Adipocyte (in vitro differentiated cells): ENCODE measurements at regions not wholly inside any gene's neighbourhood (a gene's known extent, or its start where the extent isn't known, plus 50 kb on each side); places are given as distances from the start of the nearest gene placed in this dataset.

Experiments used
- DNase-seq: peaks from one replicate; pipeline ENCODE4 v3.0.0-alpha.2; 2015; ENCODE audit warnings: low read depth
- H3K27me3 ChIP-seq: replicated peaks from 2 replicates; pipeline ENCODE4 v1.7.0; 2013; ENCODE audit warnings: mild to moderate bottlenecking, low read length, moderate library complexity; ENCODE audit not compliant: control insufficient read depth, insufficient read depth
- H3K36me3 ChIP-seq: 2 replicates; pipeline ENCODE4 v1.7.0; 2013; ENCODE audit warnings: low read length, mild to moderate bottlenecking, moderate library complexity; ENCODE audit not compliant: control insufficient read depth, insufficient read depth, severe bottlenecking
- H3K4me1 ChIP-seq: 2 replicates; pipeline ENCODE4 v1.7.0; 2013; ENCODE audit warnings: mild to moderate bottlenecking, low read length, moderate library complexity; ENCODE audit not compliant: control insufficient read depth, insufficient read depth
- H3K4me3 ChIP-seq: 2 replicates; pipeline ENCODE4 v1.7.0; 2013; ENCODE audit warnings: mild to moderate bottlenecking, low read length, moderate library complexity
- H3K9ac ChIP-seq: 2 replicates; pipeline ENCODE4 v1.7.0; 2013; ENCODE audit warnings: mild to moderate bottlenecking, low read length, moderate library complexity
- H3K9me3 ChIP-seq: 2 replicates; pipeline ENCODE4 v1.7.0; 2013; ENCODE audit warnings: mild to moderate bottlenecking, low read length, moderate library complexity; ENCODE audit not compliant: control insufficient read depth

- Histone ChIP-seq H3K36me3 (no peaks in the 10 kb centered on the region), H3K27me3 (no peaks in the 10 kb centered on the region), H3K4me1 (peaks cover 13% of the 10 kb centered on the region), H3K4me3 (no peak overlapping the region), H3K9me3 (no peaks in the 10 kb centered on the region), H3K9ac (peak overlapping the region; percentile 15)
- DNase-seq: no peak
Observed at GRCh38 chr12:67442347-67442841, 173.2 kb downstream of the CAND1 start.

- Histone ChIP-seq H3K27me3 (no peaks in the 10 kb centered on the region), H3K4me1 (peaks cover 13% of the 10 kb centered on the region), H3K9me3 (no peaks in the 10 kb centered on the region), H3K36me3 (no peaks in the 10 kb centered on the region), H3K4me3 (no peak overlapping the region), H3K9ac (no peak overlapping the region)
- DNase-seq: no peak
Observed at GRCh38 chr12:67442896-67443295, 173.7 kb downstream of the CAND1 start.

- H3K9ac ChIP-seq: no peak overlapping the region
- peaks cover 13% of the 10 kb centered on the region for H3K4me1 ChIP-seq
- DNase-seq: no peak
- no peaks in the 10 kb centered on the region for H3K27me3 ChIP-seq
- no peak overlapping the region for H3K4me3 ChIP-seq
- no peaks in the 10 kb centered on the region for H3K9me3 ChIP-seq
- no peaks in the 10 kb centered on the region for H3K36me3 ChIP-seq
Observed at GRCh38 chr12:67444542-67444941, 175.4 kb downstream of the CAND1 start.

- H3K36me3 ChIP-seq: no peaks in the 10 kb centered on the region
- no peaks in the 10 kb centered on the region for H3K27me3 ChIP-seq
- no peak overlapping the region for H3K9ac ChIP-seq
- DNase-seq: no peak
- no peaks in the 10 kb centered on the region for H3K9me3 ChIP-seq
- peaks cover 7% of the 10 kb centered on the region for H3K4me1 ChIP-seq
- H3K4me3 ChIP-seq: no peak overlapping the region
Observed at GRCh38 chr12:67446716-67447115, 177.6 kb downstream of the CAND1 start.

GRCh38 chr12:67447180-67447579 is 178.0 kb downstream of the CAND1 start:
- no peaks in the 10 kb centered on the region for H3K9me3 ChIP-seq
- peaks cover 3% of the 10 kb centered on the region for H3K4me1 ChIP-seq
- no peak overlapping the region for H3K9ac ChIP-seq
- no peak for DNase-seq
- H3K36me3 ChIP-seq: no peaks in the 10 kb centered on the region
- H3K27me3 ChIP-seq: no peaks in the 10 kb centered on the region
- no peak overlapping the region for H3K4me3 ChIP-seq

- H3K27me3 ChIP-seq: no peaks in the 10 kb centered on the region
- H3K4me3 ChIP-seq: no peak overlapping the region
- no peaks in the 10 kb centered on the region for H3K36me3 ChIP-seq
- no peaks in the 10 kb centered on the region for H3K4me1 ChIP-seq
- no peak for DNase-seq
- no peak overlapping the region for H3K9ac ChIP-seq
- no peaks in the 10 kb centered on the region for H3K9me3 ChIP-seq
Observed at GRCh38 chr12:67449591-67450052, 180.5 kb downstream of the CAND1 start.

GRCh38 chr12:67450441-67450840 is 181.3 kb downstream of the CAND1 start:
- no peaks in the 10 kb centered on the region for H3K9me3 ChIP-seq
- H3K36me3 ChIP-seq: no peaks in the 10 kb centered on the region
- H3K4me1 ChIP-seq: no peaks in the 10 kb centered on the region
- no peak overlapping the region for H3K9ac ChIP-seq
- no peak for DNase-seq
- no peak overlapping the region for H3K4me3 ChIP-seq
- no peaks in the 10 kb centered on the region for H3K27me3 ChIP-seq

GRCh38 chr12:67451206-67451605 is 182.0 kb downstream of the CAND1 start:
- no peaks in the 10 kb centered on the region for H3K9me3 ChIP-seq
- no peak overlapping the region for H3K9ac ChIP-seq
- no peaks in the 10 kb centered on the region for H3K27me3 ChIP-seq
- no peak overlapping the region for H3K4me3 ChIP-seq
- H3K36me3 ChIP-seq: no peaks in the 10 kb centered on the region
- H3K4me1 ChIP-seq: peaks cover 3% of the 10 kb centered on the region
- DNase-seq: no peak

- Histone ChIP-seq H3K4me3 (no peak overlapping the region), H3K9ac (no peak overlapping the region), H3K9me3 (no peaks in the 10 kb centered on the region), H3K36me3 (no peaks in the 10 kb centered on the region), H3K4me1 (peaks cover 13% of the 10 kb centered on the region), H3K27me3 (no peaks in the 10 kb centered on the region)
- DNase-seq: no peak
Observed at GRCh38 chr12:67452119-67452805, 183.1 kb downstream of the CAND1 start.

GRCh38 chr12:67453191-67453590 is 184.0 kb downstream of the CAND1 start:
- no peaks in the 10 kb centered on the region for H3K9me3 ChIP-seq
- H3K36me3 ChIP-seq: no peaks in the 10 kb centered on the region
- H3K27me3 ChIP-seq: no peaks in the 10 kb centered on the region
- DNase-seq: no peak
- H3K9ac ChIP-seq: no peak overlapping the region
- H3K4me3 ChIP-seq: no peak overlapping the region
- peaks cover 23% of the 10 kb centered on the region for H3K4me1 ChIP-seq

GRCh38 chr12:67455236-67455635 is 186.1 kb downstream of the CAND1 start:
- no peaks in the 10 kb centered on the region for H3K27me3 ChIP-seq
- no peaks in the 10 kb centered on the region for H3K36me3 ChIP-seq
- peaks cover 38% of the 10 kb centered on the region for H3K4me1 ChIP-seq
- no peak overlapping the region for H3K4me3 ChIP-seq
- no peak overlapping the region for H3K9ac ChIP-seq
- no peaks in the 10 kb centered on the region for H3K9me3 ChIP-seq
- no peak for DNase-seq

- H3K9ac ChIP-seq: peak overlapping the region; percentile 74
- peaks cover 38% of the 10 kb centered on the region for H3K4me1 ChIP-seq
- H3K36me3 ChIP-seq: no peaks in the 10 kb centered on the region
- no peaks in the 10 kb centered on the region for H3K9me3 ChIP-seq
- H3K4me3 ChIP-seq: peak overlapping the region; percentile 70
- DNase-seq: peak; percentile 82
- no peaks in the 10 kb centered on the region for H3K27me3 ChIP-seq
Observed at GRCh38 chr12:67456431-67456901, 187.3 kb downstream of the CAND1 start.
